ENCODE measurements at regions not wholly inside any gene's neighbourhood (a gene's known extent, or its start where the extent isn't known, plus 50 kb on each side); places are given as distances from the start of the nearest gene placed in this dataset.
A peak's percentile ranks its signal among the peaks of the same experiment; 100 is the strongest.
"Not testable (repeated sequence)": the region's sequence is repeated elsewhere in the genome, so short reads cannot be mapped to it uniquely, and the experiment has no call there.

DNA sequence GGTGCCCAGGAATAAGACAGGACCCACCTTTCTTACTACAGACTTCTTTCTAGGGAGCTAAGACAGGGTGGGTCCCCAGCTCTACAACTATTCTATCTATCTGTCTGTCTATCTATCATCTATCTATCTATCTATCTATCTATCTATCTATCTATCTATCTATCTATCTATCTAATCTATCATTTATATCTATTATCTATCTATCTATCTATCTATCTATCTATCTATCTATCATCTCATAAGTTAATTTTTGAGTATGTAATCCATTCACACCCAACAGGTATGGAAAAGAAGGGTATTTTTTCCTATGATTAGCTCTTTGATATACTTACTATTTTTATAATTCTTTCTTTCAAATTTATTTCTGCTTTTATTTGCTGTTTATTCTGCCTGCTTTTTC is 55.9 kb downstream of the BAMBI start:
- no peak for DNase-seq (ENCODE audit: low read depth in 2 of 2)

- DNase-seq (ENCODE audit: low read depth in 2 of 2), result no peak
These were observed 56.3 kb downstream of the BAMBI start for GRCh38 chr10:28733647-28734046.

DNA sequence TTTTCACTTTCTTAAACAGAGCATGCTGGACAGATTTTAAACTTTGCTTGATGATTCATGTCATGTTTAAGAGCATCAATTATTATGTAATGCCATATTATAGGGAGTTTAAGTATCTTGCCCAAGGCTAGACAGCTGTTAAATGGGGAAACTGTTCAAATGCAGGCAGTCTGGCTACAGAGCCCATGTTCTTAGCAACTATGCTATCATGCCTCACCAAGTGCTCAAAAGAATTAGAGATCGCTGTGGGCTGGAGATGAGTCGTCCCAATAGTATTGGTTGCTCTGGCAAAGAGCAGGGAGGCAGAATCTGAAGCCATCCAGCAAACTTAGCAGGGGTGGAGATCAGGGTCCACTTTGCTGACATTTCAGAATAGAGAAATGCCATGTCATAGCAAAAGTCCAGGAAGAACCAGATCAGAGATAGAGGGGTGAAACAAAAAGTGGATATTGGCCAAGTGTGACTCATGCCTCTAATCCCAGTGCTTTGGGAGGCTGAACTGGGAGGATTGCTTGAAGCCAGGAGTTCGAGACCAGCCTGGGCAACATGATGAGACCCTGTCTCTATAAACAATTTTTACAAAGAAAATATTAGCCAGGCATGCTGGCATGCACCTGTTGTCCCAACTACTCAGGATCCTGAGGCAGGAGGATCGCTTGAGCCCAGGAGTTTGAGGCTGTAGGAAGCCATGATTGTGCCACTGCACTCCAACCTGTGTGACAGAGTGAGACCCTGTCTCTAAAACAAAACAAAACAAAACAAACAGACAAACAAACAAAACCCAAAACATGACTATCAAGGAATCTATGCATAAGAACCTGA is 57.8 kb downstream of the BAMBI start:
- DNase-seq (ENCODE audit: low read depth in 2 of 2), result peak; percentile 87

GRCh38 chr10:28737096-28737495 is 59.8 kb downstream of the BAMBI start:
- no peak for DNase-seq (ENCODE audit: low read depth in 2 of 2)

DNA sequence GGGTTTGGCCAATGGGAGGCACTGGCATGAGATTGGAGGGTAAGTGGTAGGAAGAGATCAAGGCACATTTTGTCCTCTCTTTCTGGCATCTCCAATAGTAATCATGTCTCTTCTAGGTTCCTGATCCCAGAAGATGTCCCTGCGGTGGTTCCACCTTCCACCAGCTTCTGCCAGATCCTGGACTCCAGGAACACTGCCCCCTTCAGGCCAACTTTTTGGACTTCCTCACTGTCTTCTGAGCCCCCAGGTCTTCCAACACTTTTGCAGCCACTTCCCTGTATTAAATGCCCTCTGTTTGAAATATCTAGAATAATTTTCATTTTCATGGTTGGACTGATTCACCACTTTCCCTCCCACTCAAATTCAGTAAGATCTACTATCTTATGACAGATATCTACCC is 60.9 kb downstream of the BAMBI start:
- no peak for DNase-seq (ENCODE audit: low read depth in 2 of 2)

DNA sequence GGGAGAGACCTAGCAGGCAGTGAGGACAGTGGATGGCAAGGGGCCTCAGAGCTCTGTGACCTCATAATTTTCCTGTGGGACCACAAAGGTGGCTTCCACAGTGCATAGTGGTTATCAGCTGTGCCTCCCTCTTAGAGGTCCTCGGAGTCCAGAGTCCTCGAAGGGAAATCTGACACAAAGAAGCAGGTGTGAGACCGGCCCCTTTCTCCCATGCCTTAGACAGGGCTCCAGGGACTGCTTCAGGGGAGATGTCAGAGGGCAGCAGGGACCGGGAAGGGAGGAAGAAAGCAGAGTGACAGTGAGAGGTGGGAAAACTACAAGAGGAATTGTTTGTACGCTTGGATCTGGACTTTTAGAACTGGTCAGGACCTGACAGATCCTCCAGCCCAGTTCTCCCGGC is 66.3 kb downstream of the BAMBI start:
- no peak for DNase-seq (ENCODE audit: low read depth in 2 of 2)

- DNase-seq (ENCODE audit: low read depth in 2 of 2), result no peak
These were observed 66.9 kb downstream of the BAMBI start for GRCh38 chr10:28744069-28744768.

GRCh38 chr10:28754930-28755718 is 77.8 kb downstream of the BAMBI start:
- DNase-seq (ENCODE audit: low read depth in 2 of 2), result no peak

- no peak for DNase-seq (ENCODE audit: low read depth in 2 of 2)
These were observed 83.9 kb downstream of the BAMBI start for GRCh38 chr10:28761084-28761846.

DNA sequence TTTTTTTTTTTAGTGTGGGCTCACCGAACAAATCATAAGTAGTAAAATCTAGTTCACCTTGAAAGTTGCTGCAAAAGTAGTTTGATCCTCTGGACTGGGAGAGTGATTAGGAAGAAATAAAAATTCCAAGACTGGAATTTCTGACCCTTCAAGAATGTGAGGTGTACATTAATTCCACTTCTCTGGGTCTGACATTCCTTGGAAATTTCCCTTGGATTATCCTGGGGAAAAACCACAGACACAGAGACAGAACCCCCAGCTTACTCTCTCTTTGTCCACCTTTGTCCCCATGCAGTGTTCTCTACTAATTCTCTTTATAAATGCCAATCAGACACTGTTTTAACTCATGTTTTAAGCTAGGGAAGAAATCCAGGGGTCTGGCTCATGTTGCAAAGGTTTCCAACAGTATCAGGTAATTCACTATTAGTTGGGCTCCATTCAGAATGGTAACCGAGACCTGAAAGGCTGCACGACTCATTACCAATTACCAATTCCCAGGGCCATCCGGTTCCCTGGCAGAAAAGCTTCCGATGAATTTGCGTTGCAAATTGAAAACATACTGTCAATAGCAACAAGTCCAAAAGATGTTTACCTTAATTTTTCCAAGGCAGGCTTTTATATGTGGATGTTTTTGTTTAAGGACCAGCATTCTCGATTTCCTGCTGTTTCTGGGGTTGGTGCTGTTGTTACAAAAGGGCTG is 86.3 kb downstream of the BAMBI start:
- no peak for DNase-seq (ENCODE audit: low read depth in 2 of 2)

DNA sequence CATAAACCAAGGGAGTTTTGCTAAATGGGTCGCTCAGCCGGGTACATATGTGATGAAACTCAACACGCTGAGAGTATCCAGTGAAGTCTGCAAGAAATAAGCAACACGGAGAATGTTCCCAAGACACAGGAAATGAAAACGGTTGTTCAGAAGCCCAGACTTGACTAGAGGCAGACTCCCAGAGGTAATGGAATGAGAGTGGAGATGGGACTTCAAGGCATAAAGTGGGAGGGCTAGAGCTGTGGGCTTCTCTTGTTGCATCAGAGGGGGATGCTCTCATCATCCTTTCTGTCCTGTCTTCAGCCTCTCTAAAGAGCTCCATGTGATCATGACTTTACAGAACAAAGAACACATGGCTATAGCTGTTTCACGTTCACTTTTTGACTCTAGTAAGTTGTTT is 88.3 kb downstream of the BAMBI start:
- no peak for DNase-seq (ENCODE audit: low read depth in 2 of 2)

DNA sequence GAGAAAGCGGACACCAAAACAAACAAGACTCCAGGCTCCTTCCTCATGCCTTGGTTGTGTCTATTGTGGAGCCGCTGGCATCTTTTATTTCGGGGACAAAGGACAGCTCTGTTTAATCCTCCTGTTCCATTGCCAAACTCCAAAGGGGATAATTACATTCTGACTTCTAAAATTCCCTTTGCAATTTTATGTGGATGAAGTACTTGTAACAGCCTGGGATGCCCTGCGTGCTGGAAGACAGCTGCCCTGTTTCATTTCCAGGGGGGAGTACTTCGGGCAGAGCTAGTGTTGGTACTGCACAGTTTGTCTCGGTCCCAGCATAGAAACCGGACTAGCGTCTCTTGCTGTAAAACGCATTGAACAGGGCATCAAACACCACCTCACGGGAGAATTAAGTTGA is 90.9 kb downstream of the BAMBI start:
- no peak for DNase-seq (ENCODE audit: low read depth in 2 of 2)

DNA sequence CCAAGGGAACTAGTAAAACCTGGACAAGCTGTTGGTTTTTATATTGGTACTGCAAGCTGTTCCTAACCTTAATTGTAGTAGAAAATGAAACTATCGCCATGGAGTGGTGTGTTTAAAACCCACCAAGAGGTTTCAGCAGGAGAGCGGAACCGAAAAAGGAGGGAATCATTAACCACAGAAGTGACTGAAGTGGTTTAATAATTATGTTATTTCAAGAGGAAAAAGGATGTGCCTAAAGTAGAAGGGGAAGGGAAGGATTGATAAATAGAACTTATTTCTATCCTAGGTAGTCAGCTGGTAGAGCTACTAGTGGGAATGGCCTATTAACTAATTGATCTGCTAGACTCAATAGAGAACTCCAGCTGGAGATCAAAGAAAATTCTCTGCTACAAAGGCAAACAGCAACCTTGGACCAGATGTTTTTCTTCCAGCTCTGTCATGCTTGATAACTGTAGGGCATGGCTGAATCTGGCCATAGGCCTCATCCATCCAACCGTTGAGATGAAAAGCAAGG is 91.8 kb downstream of the BAMBI start:
- DNase-seq (ENCODE audit: low read depth in 2 of 2), result no peak

DNA sequence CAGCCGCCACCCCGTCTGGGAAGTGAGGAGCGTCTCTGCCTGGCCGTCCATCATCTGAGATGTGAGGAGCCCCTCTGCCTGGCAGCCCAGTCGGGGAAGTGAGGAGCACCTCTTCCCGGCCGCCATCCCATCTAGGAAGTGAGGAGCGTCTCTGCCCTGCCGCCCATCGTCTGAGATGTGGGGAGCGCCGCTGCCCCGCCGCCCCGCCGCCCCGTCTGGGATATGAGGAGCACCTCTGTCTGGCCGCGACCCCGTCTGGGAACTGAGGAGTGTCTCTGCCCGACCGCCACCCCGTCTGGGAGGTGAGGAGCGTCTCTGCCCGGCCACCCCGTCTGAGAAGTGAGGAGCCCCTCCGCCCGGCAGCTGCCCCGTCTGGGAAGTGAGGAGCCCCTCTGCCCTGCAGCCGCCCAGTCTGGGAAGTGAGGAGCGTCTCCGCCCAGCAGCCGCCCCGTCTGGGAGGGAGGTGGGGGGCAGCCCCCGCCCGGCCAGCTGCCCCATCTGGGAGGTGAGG is 94.3 kb downstream of the BAMBI start:
- not testable (repeated sequence) for DNase-seq (ENCODE audit: low read depth in 2 of 2)

DNA sequence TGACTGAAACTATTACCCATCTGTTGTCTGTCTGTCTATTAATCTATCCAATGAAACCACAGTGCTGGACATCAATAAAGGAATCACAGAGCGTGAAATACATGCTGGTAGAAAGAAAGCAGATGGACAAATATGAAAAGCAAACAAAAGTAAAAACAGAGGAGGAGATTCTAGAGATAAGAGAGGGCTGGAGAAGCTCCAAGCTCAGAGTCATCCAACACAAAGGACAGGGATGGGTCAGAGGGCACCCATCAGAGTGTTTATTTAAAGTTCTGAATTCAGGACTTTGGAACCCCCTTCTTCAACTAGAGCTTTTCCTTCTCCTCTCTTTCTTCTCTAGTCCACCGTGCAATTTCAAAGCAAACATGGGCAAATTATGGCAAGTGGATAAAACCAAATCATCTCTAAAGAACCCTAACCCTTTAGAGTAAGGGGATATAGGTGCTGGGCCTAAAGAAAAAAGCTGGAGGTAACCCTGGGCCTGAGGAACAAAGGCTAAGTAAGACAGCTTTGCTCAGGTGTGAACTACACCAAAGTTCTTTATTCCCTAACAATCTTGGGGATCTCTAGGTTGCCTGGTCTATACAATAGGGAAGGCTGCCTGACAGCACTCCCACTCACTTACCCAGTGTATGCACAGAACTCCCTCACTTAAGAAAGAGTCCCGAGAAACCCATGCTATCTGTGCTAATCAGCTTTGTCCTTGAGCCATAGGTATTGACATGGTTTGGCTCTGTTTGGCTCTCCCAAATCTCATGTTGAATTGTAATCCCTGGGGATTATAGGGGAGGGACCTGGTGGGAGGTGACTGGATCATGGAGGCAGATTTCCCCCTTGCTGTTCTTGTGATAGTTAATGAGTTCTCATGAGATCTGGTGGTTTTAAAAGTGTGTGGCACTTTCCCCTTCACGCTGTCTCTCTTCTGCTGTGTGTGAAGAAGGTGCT is 97.0 kb downstream of the BAMBI start:
- no peak for DNase-seq (ENCODE audit: low read depth in 2 of 2)

- no peak for DNase-seq (ENCODE audit: low read depth in 2 of 2)
These were observed 98.5 kb downstream of the BAMBI start for GRCh38 chr10:28775773-28776172.

GRCh38 chr10:28776519-28776918 is 99.2 kb downstream of the BAMBI start:
- no peak for DNase-seq (ENCODE audit: low read depth in 2 of 2)

- no peak for DNase-seq (ENCODE audit: low read depth in 2 of 2)
These were observed 100.6 kb downstream of the BAMBI start for GRCh38 chr10:28777911-28778310.

GRCh38 chr10:28778524-28778923 is 101.2 kb downstream of the BAMBI start:
- DNase-seq (ENCODE audit: low read depth in 2 of 2), result no peak

DNA sequence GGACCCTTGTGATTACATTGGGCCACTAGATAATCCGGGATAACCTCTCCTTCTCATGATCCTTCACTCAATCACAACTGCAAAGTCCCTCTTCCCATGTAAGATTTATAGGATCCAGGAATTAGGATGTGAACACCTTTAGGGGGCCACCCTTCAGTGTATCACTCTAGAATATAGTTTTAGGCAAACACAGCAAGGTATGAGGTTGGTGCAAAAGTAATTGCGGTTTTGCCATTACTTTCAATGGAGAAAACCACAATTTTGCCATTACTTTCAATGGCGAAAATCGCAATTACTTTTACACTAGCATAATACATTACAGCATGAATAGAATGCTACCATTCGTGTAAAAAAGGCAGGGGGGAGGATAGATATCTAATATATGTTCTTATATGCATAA is 104.0 kb downstream of the BAMBI start:
- DNase-seq (ENCODE audit: low read depth in 2 of 2), result no peak
